Heart left ventricle (tissue), 16 donors: ENCODE measurements at regions not wholly inside any gene's neighbourhood (a gene's known extent, or its start where the extent isn't known, plus 50 kb on each side); places are given as distances from the start of the nearest gene placed in this dataset.

Experiments
- ATAC-seq, 4 donors: fragments of 200-7000 bp; cut with Tn5 transposase; one replicate each; pipeline ENCODE4 v1.9.1; 2020 to 2022; ENCODE audit warnings: moderate library complexity in 4 of 4, mild to moderate bottlenecking in 3 of 4, moderate number of reproducible peaks in 1 of 4
- DNase-seq, 5 donors: peaks; one replicate each; pipeline ENCODE4 v3.0.0-alpha.2; 2020
- H3K27ac ChIP-seq, 12 donors: fragments of 200-600 bp; sonication (generic) in 4 of 12; one replicate each; pipeline versions ENCODE4 v1.5.0 to v1.8.0; 2016 to 2022; ENCODE audit warnings: mild to moderate bottlenecking in 2 of 12
- H3K27me3 ChIP-seq, 9 donors: fragments of 200-600 bp; sonication (generic) in 2 of 9; one replicate each; pipeline versions ENCODE4 v1.5.1 to v1.8.0; 2016 to 2022; ENCODE audit warnings: mild to moderate bottlenecking in 3 of 9
- H3K36me3 ChIP-seq, 9 donors: fragments of 200-600 bp; sonication (generic) in 2 of 9; one replicate each; pipeline versions ENCODE4 v1.5.0 to v1.8.0; 2018 to 2022; ENCODE audit warnings: mild to moderate bottlenecking in 2 of 9
- H3K4me1 ChIP-seq, 12 donors: fragments of 200-600 bp; sonication (generic) in 4 of 12; one replicate each; pipeline versions ENCODE4 v1.5.0 to v1.8.0; 2016 to 2022; ENCODE audit warnings: mild to moderate bottlenecking in 3 of 12
- H3K4me3 ChIP-seq, 12 donors: fragments of 200-600 bp; sonication (generic) in 4 of 12; one replicate each; pipeline versions ENCODE4 v1.5.0 to v1.8.0; 2017 to 2022; ENCODE audit warnings: mild to moderate bottlenecking in 9 of 12, moderate library complexity in 4 of 12
- H3K9me3 ChIP-seq, 12 donors: fragments of 200-600 bp; sonication (generic) in 4 of 12; one replicate each; pipeline versions ENCODE4 v1.5.0 to v1.8.0; 2016 to 2022; ENCODE audit warnings: mild to moderate bottlenecking in 1 of 12
- POLR2A ChIP-seq, 2 donors: fragments of 450-650 bp; IDR thresholded peaks; one replicate each; pipeline ENCODE4 v1.6.1; 2017; ENCODE audit warnings: antibody characterized with exemption in 2 of 2, mild to moderate bottlenecking in 2 of 2, moderate library complexity in 2 of 2
- WGBS, 4 donors: extraction: QIAGEN DNeasy Blood & Tissue Kit in 2 of 4; methylation state at CpG; one replicate each; pipeline versions ENCODE4 v1.1.5 to v1.1.7; 2013 to 2018; 5-methylcytosine and 5-hydroxymethylcytosine counted together
- intact Hi-C, 10 donors: fragments of 100-400 bp; cut with DNase I; formaldehyde crosslinking; loops; one replicate each; pipeline versions ENCODE4 v1.11.1 to v1.14.2; 2022
- TF ChIP-seq, protein P1 (sequence below), 12 donors: fragments of 200-600 bp; sonication (generic) in 4 of 12; IDR thresholded peaks; one replicate each; pipeline versions ENCODE4 v1.5.0 to v1.8.0; 2018 to 2022; ENCODE audit warnings: antibody characterized with exemption in 12 of 12, mild to moderate bottlenecking in 5 of 12
- donor health status: ischemic (EF 13 %, LVEDD 7.1; RV severe dilation, severe dysfunction).
- donor health status: healthy with polysubstance abuse.
- donor health status: DM: no; HTN: yes; CAD: no.
- donor health status: DM: no; HTN: no; CAD: no.
- donor health status: ischemic (EF 25% LVEDD 6.9; RV normal size, moderate dysfunction).
- donor health status: ischemic (EF 25% LVEDD 5.7; RV mildly dilated, moderate dysfunction).
- donor health status: healthy.
- donor health status: DM: yes; HTN: yes; CAD: no.
- donor health status: ischemic (EF 35%, LVEDD 5.7; RV mildly dilated, moderate dysfunction).
- donor health status: nonischemic (EF 11% LVEDD 7.7; RV severe dilation, severe dysfunction).
- donor health status: DM: yes; HTN: yes; CAD: no.
- donor health status: PGD.
- donor health status: ischemic (EF 29% LVEDD 5.4; RV normal size, mild dysfunction).
- donor health status: nonischemic (EF 23%, LVEDD 6.1; RV moderate dilation, normal function).

DNA sequence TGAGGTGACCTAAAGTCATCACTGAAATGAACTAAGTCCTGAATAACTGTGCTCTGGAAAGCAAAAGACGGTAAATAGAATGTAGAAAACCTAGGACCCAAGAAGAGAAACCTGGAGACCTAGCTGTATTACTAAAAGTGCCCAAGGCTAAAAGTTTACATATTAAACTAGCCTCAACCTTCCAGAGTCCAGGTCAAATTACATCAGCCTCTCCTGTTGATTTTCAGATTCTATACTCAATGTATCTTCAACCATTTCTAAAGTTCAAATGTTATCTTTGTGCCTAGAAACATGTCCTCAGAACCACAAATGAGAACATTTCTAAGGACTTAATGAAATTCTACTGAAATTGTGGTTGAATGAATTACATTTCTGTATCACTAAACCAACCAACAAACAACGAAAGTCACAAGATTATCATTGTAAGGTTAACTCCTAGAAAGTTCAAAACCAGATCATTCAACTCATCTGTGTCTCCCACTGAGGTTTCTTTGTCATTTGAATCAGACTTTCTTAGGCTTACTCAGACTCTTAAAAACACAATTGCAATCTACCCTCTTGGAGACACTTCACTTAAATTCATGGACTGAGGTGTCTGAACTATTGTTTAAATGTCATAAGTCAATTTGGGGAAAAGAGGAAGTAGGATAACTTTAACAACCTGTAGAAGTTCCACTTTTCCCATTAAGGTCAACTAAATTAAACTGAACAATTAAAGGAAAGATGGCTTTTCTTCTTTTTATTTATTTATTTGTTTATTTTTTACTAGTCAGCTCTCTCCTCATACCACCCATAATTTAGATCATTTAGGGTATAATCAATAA is 207.7 kb downstream of the BARHL2 start:
- no peaks in the 10 kb centered on the region for H3K36me3 ChIP-seq
- no peak overlapping the region for H3K4me3 ChIP-seq
- no peak overlapping the region for H3K27ac ChIP-seq
- WGBS, 4 donors = 80 to 85% (median 82%) methylated on average over 2 of the region's 2 CpGs
- ATAC-seq (no peak), DNase-seq (no peak)
- TF ChIP-seq, protein P1, sequence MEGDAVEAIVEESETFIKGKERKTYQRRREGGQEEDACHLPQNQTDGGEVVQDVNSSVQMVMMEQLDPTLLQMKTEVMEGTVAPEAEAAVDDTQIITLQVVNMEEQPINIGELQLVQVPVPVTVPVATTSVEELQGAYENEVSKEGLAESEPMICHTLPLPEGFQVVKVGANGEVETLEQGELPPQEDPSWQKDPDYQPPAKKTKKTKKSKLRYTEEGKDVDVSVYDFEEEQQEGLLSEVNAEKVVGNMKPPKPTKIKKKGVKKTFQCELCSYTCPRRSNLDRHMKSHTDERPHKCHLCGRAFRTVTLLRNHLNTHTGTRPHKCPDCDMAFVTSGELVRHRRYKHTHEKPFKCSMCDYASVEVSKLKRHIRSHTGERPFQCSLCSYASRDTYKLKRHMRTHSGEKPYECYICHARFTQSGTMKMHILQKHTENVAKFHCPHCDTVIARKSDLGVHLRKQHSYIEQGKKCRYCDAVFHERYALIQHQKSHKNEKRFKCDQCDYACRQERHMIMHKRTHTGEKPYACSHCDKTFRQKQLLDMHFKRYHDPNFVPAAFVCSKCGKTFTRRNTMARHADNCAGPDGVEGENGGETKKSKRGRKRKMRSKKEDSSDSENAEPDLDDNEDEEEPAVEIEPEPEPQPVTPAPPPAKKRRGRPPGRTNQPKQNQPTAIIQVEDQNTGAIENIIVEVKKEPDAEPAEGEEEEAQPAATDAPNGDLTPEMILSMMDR (IDR thresholded peaks at IDR 0.05) = no peak
- TF ChIP-seq POLR2A (IDR thresholded peaks at IDR 0.05) = no peak
- H3K27me3 ChIP-seq = no peaks in the 10 kb centered on the region
- no peaks in the 10 kb centered on the region for H3K4me1 ChIP-seq
- no peaks in the 10 kb centered on the region for H3K9me3 ChIP-seq
- intact Hi-C loops = no loop called here

DNA sequence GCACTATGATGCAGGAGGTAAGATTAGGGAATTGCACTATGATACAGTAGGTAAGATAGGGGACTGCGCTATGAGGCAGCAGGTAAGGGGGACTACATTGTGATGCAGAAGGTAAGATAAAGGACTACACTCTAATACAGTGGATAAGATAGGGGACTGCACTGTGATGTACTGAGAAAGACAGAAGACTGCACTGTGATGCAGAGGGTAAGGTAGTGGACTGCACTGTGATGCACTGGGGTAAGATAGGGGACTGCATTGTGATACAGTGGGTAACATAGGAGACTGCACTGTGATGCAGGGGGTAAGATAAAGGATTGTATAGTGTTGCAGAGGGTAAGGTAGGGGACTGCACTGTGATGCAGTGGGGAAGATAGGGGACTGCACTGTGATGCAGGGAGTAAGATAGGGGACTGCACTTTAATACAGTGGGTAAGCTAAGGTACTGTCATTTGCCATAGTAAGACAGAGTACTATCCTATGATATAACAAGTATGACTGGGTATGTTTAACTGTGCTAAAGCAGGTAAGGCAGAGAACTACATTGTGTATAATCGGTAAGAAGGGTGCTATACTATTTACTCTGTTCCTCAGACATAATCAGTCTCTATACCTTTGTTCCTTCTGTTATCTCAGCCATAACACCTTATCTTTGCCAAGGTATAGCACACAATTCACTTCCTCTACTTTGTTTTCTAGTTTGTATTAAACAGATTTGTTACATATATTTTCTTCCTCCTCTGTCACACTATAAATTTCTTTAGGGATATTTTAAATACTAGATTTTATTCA is 208.5 kb downstream of the BARHL2 start:
- Histone ChIP-seq H3K27me3 (no peaks in the 10 kb centered on the region), H3K4me3 (no peak overlapping the region), H3K27ac (no peak overlapping the region), H3K9me3 (no peaks in the 10 kb centered on the region), H3K4me1 (no peaks in the 10 kb centered on the region), H3K36me3 (no peaks in the 10 kb centered on the region)
- intact Hi-C loops = no loop called here
- DNase-seq (no peak), ATAC-seq (peak in 1 of 4 donors; percentile 15)
- WGBS, 4 donors = 67 to 87% (median 79%) methylated on average over 2 of the region's 2 CpGs
- no peak for TF ChIP-seq POLR2A (IDR thresholded peaks at IDR 0.05)
- TF ChIP-seq, protein P1 (IDR thresholded peaks at IDR 0.05) = no peak

DNA sequence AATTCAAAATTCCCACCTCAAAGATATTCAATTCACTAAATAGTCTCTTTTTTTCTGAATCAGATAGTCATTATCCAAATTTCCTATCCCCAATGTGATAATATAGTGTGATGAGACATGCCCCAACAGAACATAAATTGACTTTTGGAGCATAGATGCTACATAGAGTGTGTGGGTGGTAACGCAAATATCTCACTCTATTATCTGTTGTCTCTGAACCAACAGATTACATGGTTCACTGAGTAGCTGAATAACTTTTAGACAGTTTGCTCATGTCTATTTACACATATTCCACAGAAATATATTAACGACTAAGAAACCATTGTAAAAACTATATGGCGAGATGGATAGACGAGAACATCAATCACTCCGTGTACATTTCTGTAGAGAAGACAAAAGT is 209.9 kb downstream of the BARHL2 start:
- no peak for ATAC-seq
- no peak overlapping the region for H3K4me3 ChIP-seq
- no peaks in the 10 kb centered on the region for H3K36me3 ChIP-seq
- WGBS, 4 donors = 71 to 90% (median 87%) methylated on average over 5 of the region's 5 CpGs
- TF ChIP-seq, protein P1 (IDR thresholded peaks at IDR 0.05) = no peak
- TF ChIP-seq POLR2A (IDR thresholded peaks at IDR 0.05) = no peak
- no peak for DNase-seq
- no peaks in the 10 kb centered on the region for H3K9me3 ChIP-seq
- no peaks in the 10 kb centered on the region for H3K4me1 ChIP-seq
- intact Hi-C loops = no loop called here
- H3K27ac ChIP-seq = no peak overlapping the region
- no peaks in the 10 kb centered on the region for H3K27me3 ChIP-seq

DNA sequence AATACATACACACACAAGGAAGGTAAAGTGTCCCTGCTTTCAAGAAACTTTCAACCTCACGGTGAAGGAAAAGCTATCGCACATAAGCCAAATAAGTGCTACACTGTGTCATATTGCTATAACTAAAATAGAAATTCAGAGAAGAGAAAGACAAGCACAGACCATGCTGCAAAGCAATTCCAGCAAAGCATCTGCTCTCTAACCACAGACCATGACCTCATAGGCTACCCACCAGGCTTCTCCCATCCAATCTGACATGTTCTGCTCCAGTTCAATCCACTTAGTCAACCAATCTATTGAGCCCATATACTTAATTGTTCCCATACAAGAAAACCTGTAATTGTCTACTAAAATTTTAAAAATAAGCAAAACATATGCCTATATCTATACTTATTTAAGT is 211.3 kb downstream of the BARHL2 start:
- H3K4me3 ChIP-seq = no peak overlapping the region
- ATAC-seq (no peak), DNase-seq (no peak)
- H3K4me1 ChIP-seq = no peaks in the 10 kb centered on the region
- intact Hi-C loops = no loop called here
- H3K36me3 ChIP-seq = no peaks in the 10 kb centered on the region
- no peaks in the 10 kb centered on the region for H3K27me3 ChIP-seq
- 95 to 98% (median 97%) methylated on average over 2 of the region's 2 CpGs for WGBS, 4 donors
- TF ChIP-seq, protein P1 (IDR thresholded peaks at IDR 0.05) = no peak
- TF ChIP-seq POLR2A (IDR thresholded peaks at IDR 0.05) = no peak
- H3K9me3 ChIP-seq = no peaks in the 10 kb centered on the region
- no peak overlapping the region for H3K27ac ChIP-seq
